Muscle of arm (tissue), 1 donor: ENCODE measurements at regions not wholly inside any gene's neighbourhood (a gene's known extent, or its start where the extent isn't known, plus 50 kb on each side); places are given as distances from the start of the nearest gene placed in this dataset.

Source experiments
- DNase-seq: peaks from one replicate; pipeline ENCODE4 v3.0.0-alpha.2; 2013

DNA sequence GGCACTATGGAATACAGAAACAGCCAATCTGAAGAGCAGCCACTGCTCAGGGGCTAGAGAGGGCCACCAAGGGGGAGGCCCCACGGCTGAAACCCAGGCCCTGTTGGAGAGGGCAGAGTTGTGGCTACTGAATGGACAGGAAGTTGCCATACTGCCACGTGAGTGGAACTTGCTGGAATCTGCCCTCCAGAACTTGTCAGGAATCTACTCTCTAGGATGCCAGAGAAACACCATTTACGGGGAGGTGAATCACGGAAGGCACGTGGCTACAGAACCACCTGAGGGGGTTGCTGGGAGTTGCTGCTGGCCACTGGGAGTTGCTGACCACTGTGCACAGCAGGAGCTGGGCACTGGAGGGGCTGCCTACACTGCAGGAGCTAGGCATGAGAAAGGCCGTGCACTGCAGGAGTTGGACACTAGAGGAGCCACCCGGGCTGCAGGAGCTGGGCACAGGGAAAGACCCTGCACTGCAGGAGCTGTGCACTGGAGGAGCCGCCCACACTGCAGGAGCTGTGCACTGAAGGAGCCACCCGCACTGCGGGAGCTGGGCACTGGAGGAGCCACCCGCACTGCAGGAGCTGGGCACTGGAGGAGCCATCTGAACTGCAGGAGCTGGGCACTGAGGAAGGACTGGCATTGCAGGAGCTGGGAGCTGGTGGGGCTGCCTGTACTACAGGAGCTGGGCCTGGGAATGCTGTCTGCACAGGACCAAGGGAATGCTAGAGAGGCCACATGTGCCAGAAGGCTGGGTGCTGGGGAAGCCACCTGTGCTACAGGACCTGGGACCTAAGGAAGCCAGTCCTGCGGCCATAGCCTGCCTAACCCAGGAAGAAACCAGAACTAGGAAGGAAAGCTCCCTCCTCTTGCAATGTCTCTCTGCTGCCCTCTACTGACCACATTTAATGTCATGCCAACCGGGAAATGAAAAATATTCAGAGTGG is 343.4 kb downstream of the MATN1 start:
- DNase-seq = peak; percentile 78

DNA sequence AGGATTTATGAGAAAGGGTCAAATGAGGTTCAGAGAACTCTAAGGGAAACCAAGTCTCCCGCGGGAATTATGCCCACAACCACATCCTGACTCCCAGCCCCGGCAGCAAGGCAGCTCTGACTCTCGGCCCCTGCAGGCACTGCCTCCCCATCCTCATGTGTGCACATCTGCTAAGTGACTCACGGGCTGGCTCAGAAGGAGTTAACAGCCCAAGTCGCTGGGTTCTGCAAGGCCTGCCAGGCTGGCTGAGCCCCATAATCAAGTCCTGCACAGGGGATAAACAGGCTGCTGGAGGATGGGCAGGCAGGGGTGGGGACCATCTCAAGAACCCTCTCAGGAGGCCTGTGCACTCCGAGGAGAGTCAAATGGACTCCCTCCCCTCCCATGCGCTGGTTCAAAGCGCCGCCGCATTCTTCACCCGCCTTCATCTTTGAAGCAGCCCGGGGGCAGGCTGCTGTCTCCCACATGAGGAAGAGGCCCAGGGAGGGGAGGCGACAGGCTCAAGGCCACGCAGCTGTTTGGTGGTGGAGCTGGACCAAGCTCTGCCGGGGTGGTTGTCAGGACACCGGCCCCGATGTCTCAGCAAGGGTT is 344.3 kb downstream of the MATN1 start:
- DNase-seq = peak; percentile 39

DNA sequence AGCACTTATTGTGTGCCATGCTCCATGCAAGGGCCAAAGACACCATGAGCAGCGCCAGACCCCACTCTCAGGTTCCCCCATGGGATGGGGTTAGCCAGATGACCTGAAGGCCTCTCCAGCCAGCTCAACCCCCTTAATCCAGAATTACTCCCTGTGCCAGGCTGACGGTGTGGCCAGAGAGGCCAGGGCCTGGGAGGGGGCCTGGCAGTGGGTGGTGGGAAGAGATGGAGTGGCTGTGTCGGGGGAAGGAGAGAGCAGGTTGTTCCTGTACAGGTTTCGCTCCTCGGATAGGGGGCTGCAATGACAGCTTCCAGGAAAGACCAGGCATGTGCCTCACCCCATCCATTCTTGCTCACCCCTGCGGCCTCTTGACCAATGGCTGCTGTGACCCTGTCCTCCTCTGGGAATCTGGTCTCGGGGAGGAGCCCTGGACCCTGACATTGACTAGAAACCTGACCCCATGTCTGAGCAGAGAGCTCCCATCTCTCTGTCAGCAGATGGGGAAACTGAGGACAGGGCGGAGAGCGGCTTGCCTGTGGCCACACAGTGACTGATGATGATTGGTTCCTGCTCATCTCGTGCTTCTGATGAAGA is 345.3 kb downstream of the MATN1 start:
- DNase-seq = no peak

DNA sequence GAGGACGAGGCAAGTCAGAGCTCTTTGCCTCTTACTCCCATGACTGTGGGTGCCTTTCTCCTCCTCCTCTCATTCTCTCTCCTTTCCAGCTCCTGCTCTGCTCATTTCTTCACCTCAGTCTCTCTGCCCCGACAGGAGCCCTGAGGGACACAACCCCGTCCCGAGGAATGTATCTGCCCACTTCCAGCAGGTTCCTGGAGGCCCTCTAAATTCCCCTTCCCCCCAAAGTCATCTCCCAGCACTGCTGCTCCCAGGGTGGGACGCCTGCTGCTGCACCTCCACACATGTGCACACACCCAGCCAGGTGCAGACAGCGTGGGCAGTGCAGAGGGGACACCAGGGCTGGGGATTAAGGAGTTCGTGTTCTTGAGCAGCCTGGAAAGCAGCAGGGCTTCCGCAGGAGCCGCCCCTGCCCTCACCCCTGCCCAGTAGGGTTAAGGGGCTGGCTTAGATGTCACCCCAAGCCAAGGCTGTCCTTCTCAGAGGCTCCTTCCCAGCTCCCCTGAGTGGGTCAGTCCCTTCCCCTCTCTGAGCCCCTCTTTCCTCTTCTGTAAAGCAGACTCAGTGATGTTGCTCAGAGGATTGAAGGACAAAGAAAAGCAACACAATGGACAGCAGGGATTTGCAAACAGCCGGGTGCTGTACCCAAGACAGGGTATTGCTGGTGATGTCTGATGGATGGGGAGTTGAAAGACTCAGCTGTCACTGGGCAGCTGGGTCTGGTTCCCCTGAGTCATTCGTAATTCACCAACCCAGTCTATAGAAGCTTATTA is 346.0 kb downstream of the MATN1 start:
- DNase-seq = no peak

DNA sequence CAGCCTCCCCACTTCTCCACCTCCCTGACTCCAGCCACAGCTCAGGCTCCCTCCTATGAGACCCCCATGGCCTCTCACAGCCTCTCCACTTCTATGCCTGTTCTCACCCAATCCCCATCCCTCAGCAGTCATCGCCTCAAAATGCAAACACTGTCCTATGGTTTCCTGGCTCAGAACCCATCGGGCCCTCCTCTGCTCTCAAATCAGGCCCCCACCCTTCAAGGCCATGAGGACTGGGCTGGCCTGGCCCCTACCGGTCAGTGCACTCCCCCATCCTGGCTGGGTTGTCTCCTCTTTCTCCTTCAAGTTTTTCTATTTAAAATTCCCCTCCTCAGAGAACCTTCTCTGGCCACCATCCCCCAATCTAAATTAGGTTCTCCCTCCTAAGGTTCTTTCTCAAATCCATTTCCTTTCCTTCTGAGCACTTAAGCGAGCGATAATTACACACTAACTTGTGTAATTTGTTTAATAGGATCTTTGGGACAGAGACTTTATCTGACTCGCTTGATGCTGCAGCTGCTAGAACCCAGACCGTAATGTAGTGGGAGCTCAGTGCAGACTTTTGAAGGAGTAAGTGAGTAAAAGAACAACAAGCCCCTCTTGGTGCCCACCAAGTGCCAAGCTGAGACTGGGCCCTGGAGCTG is 347.2 kb downstream of the MATN1 start:
- no peak for DNase-seq

DNA sequence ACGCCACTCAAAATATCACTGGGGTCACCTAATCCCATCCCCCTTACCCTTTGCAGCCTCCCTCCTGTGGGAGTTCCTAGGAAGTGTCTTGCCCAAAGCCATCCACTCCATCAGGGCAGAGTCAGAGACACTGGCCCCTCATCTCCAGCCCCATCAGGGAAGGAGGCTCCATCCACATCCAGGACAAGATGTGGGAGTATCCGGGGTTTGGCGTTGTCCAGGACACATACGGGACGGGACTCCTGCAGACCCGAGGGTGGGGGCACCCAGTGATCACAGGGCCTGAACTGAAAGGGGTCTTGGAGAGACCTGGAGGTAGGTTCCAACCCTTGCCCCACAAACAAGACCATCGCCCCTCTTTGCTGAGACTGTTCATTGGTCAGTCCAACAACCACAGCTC is 348.2 kb downstream of the MATN1 start:
- DNase-seq = no peak

DNA sequence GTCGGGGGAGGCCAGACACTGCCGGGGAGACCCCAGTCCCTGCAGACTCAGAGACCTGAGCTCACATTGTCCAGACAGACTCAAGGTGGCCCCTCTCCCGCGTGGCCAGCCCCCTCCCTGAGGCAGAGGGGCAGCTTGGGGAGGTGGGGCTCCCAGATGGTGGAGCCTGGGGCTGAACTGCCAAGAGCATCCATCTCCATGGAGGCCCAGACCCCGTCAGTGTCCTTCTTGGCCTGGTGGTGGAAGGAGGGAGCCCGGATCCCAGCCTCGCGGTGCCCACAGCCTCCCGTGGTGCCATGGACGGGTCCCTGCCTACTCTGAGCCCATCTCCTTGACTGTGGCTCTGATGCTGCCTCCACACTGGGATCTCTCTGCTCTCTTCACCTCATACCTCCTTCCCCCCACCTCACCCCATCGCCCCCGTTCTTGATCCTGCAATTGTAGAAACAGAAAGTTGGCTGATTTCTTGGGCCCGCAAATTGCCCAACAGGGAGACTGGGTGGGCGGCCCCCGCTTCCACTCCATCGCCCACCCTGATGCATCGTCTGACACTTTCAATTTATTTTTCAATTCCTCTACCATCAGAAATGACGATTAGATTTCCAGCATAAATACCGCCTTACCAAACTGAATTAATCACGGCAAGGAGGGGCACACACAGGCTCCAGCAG is 348.9 kb downstream of the MATN1 start:
- no peak for DNase-seq

DNA sequence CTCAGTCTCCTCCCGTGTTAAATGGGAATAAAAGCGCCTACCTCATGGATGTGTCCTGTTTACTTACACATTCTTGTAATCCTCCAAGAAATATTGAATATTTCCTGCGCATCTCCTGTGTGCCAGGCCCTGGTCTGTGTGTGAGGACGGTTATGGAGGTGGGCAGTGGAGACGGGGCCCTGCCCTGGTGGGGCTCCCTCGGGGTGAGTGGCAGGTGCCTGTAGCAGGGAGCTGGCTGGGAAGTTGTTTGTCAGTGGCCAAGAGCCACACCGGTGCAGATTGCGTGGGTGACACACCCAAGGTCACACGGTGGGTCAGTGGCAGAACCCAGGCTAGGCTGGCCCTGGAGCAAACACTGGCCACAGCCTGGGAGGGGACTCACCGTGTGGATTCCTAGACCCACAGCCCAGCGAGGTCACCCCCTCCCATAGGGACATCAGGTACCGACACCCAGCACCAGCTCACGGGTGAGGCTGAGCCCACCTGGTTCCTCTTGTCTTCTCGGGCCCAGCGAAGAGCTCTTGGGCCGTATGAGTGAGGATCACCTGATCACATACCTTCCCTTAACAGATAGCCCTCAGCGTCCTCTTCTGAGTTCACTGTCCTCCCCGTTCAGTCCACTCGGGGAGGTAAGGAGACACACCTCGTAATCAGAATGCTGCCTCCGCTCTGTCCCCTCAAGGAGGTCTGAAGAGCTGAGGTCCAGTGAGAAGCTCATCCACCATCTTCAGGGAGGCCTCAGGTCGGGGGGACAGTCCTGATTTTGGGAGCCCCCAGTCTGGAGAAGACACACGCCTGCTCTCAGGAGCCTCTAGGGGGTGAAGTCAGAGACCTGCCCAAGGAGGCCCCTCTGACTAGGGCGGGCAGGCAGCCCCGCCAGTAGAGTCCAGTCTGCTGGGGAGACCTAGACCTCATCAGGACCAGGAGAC is 349.6 kb downstream of the MATN1 start:
- no peak for DNase-seq

DNA sequence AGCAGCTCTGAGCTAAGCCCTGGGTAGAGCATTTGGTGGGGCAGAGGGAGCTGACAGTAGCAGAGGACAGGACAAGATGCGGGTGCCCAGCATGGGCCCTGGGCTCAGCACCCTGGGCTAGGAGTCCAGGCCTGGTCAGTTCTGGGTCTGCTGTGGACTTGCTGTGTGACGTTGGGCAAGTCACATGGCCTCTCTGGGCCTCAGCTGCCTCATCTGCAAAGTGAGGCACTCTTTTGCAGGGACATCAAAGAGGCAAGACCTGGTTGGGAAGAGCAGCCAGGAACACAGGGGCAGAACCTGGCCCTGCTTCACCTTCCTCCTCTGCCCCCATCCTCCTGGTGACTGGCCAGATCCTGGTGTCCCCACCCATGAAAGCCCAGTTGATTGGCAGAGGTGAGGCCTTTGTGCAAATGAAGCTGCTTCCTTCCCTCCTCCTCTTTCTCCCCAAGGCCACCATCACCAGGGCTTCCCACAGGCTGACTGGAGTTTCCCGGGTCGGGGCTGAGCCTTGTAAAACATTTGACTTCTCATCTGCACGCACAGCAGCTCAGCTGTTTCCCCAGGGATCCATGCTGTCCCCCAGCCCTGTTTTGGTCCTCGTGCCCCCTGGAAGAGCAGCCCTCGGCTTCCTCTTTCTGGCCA is 350.5 kb downstream of the MATN1 start:
- no peak for DNase-seq

DNA sequence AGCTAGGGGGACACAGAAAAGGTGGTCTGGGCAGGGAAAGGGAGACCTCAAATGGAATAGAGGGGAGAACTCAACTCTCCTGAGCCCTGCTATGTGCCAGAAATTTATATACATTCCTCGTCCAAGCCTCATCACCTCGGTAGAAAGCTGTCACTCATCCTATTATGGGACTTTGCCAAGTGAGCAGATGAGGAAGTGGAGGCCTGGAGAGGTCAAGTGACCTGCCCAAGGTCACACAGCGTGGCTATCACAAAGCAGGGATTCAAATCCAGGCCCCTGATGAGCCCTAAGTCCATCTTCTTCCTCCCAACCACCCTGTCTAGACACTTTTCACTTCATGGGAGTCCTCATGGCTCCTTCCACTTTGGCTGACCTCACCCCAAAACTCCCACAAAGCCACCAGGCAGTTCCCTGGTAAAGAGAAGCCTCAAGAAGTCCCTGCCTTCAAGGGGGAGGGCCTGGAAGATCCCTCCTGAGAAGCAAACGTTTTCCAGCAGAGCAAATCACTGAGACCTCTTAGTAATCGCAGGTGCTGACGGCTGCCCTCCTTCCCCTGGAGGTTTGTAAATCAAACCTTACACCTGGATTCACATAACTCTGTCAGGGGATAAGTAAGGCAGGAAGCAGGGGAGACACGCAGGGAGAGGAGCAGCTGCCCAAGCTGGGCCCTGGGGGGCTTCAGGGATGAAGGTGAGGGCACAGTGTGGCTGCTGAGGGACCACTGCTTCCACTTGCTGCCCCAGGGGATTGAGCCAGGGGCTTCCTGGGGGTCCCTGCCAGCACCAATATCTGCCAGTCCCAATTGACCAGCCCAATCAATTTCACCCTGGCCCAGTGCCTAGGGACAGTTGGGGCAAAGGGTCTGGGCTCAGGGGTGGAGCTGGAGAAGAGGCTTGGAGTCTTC is 351.2 kb downstream of the MATN1 start:
- DNase-seq = no peak

DNA sequence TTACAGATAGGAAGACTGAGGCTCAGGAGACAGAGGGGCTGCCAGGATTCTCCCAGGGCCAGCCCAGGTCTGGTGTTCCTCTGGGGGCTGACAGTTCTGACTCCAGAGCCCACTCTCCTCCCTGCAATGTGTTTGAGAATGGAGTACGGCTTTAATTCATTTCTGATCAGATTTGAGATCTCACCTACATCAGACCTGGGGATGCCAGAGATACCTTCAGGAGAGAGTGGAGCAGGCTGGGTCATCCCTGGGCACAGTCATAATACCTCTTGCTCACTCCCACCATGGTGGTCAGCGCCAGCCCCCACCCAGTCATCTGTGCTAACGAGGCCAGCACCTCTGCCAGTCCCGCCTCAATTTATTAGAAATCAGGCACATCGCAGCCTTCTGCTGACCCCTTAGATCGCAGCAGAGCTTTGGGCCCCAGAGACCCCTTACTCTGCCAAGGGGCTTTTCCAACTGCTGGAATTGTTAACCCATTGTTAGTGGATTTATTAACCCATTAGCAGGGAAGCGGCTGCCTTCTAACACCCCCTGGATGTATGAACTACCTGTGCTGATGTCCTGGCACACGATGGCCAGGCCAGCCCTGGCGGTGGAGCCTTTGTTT is 352.1 kb downstream of the MATN1 start:
- DNase-seq = no peak

DNA sequence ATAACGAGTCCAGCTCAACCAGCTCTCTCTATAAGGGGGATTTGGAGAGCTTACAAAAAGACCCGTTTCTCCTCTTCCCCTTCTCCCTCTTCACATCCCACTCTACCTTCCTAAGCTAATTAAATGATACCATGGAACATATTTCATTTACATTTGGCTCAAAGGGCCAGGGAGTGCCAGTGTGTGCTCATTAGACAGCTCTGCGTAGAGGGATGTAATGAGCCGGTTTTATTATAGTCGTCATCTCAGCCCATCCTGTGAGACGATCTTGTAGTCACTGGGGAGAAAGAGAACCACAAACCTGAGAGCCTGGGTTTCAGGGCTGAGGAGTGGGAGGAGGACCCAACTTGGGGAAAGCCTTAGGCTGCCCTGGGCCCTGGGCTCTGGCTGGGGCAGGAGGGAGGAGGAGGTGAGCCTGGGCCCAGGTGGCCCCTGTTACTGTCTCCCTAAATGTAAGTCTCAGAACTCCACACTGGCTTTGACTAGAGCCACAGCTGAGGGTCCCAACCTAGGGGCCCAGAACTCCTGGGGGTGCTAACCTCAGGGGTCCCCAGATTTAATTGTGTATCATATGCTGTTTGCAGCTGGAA is 354.6 kb downstream of the MATN1 start:
- no peak for DNase-seq

DNA sequence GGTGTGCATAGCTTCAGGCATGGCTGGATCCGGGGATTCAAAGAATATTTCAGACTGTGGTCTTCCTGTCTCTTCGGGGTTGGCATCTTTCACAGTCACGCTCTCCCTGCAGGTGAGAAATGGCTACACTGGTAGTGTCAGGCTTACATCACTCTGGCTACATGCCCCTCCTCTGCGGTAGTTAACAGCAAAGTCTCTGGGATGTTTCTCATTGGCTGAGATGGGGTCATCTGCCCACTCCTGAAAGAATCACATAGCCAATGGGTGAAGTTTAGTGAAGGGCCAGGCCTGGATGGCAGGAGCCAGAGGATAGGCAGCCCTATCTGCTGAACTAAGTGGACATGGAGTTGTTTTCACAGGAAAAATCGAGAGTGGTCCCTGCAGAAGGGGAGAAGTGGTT is 356.5 kb downstream of the MATN1 start:
- no peak for DNase-seq

DNA sequence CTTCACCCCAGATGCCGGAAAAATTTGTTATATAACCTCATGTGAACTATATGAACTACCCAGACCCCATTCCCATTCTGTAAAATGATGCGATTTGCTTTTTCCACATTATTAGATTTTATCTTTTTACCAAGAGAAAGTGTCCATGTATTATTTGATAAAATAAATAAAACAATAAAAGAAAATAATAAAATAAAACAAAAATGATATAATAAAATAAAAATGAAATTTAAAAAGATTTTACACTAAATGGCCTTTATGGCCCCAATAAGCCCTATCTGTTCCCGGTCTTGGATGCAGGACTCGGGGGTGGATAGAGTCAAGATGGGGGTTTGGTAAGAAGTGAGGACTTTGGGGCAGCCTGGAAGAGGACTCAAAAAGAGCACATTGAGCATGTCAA is 357.2 kb downstream of the MATN1 start:
- DNase-seq = no peak

DNA sequence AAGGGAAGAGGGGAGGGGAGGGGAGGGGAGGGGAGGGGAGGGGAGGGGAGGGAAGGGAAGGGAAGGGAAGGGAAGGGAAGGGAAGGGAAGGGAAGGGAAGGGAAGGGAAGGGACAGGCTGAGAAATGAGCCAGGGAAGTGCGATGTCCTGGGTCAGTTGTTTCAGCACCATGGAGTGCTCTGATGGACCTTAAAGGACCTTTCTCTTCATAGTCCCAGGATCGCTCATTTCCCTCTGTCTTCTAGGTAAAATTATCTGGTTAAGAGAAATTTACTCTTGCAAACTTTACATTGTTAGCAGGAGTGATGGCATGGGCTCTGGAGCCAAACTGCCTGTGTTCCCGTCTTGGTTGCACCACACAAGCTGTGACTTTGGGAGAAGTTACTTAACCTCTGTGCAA is 357.8 kb downstream of the MATN1 start:
- no peak for DNase-seq

DNA sequence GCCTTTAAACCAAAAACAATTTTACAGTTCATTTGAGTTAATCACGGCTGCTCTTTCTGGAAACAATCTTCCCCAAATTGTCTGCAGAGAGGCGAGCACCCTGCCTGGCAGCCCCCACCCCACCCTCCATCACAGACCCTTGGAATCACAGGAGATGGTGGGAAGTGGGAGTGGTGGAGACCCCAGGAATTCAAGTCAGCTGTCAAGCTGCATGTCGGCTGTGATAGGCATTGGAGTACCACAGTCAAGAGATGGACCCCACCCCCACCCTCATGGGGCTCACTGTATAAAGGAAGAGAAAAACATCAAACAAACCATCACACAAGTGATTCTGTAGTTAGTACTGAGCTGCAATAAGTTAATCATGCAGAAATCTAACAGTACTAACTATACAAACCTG is 360.4 kb downstream of the MATN1 start:
- no peak for DNase-seq

DNA sequence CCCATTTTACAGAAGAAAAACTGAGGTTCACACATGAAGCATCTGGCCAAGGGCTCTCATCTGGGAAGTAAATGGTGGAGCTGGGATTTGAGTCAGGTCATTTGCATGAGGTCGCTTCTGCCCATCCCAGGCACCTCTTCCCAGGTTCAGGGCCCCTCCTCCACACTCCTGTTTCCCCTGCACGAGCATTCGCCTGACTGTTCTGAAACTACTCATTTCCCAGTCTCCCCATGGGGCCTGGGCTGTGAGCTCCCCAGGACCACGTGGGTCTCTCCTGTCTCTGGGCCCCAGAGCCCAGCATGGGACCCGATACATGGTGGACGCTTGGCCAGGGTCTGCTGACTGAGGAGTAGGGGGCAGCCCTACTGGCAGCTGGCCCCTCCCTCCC is 360.8 kb downstream of the MATN1 start:
- DNase-seq = no peak
